IPS-11a (cell line): ENCODE measurements at regions not wholly inside any gene's neighbourhood (a gene's known extent, or its start where the extent isn't known, plus 50 kb on each side); places are given as distances from the start of the nearest gene placed in this dataset.
"Not testable (repeated sequence)": the region's sequence is repeated elsewhere in the genome, so short reads cannot be mapped to it uniquely, and the experiment has no call there.

Source experiments
- H3K4me3 ChIP-seq: one replicate; pipeline ENCODE4 v1.5.1; 2013; ENCODE audit warnings: low read depth, low read length, control low read depth

DNA sequence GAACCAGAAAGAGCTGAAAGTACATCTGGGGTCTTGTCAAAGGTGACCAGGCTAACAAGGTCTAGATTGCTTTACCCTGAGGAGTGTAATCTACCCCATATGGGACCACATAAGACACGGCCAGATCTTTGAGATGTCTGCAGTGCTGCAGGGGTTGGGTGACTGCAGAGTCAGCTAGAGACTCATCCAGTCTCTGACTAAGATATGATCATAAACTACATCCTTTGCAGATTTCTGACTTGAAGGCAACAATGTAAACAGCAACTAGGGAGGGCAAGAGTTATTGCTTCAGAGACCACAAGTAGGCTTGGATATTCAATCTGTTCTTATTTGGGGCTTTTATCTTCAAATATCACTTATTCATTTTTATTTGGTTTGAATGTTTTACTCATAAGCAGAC lies 1080.5 kb upstream of the FOXG1 start:
- no peak overlapping the region for H3K4me3 ChIP-seq

DNA sequence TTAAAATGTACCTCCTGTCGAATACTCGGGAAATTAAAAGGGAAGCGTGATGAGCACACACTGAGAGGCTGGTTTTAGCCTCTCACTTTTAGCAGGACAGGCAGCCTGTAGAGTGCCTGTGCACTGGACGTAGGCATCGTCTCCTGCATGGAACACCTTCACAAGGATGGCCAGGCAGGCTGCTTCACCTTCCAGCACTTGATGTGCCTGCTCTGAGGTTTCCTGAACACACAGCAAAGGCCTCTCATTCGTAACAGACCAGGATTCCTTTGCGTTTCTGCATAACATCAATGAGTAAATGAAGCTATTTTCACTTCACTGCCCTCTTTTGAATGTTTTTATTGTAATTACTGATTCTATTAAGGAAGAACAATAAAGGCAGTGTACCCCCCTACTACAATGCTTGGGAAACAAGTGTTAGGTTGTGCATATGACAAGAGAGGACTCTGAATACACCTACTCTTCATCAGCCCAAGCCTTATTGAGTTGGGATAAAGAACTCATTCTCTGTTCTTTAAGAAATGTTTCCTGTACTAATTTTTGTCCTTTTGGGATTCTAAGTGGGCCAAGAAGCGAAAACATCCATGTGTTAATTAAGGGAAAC lies 1077.6 kb upstream of the FOXG1 start:
- no peak overlapping the region for H3K4me3 ChIP-seq

DNA sequence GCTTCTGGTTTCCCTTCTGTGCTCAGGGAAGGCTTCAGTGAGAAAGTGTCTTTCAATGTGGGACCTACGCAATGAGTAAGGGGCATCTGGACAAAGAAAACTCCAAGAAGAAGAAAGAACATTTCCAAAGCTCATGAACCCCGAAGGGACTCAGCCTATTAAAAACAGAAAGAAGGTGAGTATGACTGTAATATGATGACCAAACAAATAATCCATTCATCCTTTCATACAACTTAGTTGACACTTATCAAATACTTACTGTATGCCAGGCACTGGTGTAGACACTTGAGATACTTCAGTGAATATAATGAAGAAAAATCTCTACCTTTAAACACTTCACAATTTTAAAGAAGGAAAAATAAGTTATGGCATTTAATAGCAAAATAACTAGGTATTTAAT lies 1054.2 kb upstream of the FOXG1 start:
- H3K4me3 ChIP-seq, result no peak overlapping the region

DNA sequence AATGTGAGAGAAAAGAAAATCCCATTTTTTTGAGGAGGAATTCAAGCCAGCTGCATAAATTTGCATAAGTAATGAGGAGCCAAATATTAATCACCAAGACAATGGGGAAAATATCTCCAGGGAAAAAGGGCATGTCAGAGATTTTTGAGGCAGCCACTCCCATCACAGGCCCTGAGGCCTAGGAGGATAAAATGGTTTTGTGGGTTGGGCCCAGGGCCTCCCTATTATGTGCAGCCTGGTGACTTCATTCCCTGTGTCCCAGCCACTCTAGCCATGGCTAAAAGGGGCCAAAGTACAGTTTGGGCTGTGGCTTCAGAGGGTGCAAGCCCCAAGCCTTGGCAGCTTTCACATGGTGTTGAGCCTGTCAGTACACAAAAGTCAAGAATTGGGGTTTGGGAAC lies 1051.0 kb upstream of the FOXG1 start:
- no peak overlapping the region for H3K4me3 ChIP-seq

DNA sequence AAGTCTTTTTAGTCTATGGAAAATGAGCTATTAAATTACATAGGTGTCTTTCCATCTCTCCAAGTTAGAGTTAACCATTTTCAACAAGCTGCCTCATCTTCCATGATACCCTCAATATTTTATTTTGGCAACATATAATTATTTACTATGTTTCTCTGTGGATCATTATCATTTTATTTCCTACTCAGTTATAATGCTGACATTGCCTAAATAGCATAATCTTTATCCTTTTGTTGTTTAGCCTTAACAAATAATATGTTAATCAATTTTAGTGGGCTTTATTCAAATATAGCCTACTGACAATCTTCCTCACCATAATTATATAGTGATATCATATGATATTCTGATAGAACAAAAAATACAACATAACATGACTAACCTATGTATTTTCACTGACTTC lies 1044.8 kb upstream of the FOXG1 start:
- H3K4me3 ChIP-seq, result no peak overlapping the region

DNA sequence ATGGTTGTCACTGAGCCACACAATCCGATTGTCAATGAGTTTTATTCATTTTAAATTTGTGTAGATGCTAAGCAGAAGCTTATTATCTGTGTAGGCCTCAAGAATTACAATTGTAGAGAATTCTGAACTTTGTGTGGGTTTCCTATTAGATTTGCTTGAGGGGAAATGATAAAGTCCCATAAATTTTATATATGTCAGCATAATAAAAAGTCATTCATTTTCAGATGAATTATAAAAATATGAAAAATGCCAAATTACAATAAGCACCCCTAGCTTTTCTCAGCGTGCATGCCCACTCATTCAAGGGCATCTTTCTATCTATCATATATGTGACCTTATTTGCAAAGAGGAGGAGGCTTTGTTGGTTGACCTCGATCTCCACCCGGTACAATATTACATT lies 1041.1 kb upstream of the FOXG1 start:
- H3K4me3 ChIP-seq, result no peak overlapping the region

DNA sequence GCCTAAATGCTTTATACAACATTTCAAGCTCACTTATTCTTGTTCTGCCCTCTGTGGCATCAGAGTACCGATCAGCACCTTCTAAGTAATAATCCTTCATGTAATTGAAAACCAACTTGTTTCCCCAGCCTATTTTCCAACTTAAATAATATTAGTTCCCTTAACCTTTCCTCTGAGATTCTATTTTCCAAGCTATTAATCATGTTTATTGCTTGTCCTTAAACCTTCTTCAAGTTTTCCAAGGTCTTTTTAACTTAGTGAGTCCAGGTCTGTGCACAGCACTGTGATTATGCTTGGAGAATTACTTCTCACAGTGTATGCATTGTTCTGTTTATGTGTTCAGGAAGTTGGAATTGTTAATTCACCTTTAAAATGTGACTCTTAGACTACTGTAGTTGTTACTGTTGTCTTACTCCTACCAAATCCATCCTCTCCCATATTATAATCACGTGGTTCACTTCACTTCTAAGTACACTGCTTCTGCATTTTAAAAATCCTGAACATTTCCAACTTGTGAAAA lies 1039.3 kb upstream of the FOXG1 start:
- no peak overlapping the region for H3K4me3 ChIP-seq

DNA sequence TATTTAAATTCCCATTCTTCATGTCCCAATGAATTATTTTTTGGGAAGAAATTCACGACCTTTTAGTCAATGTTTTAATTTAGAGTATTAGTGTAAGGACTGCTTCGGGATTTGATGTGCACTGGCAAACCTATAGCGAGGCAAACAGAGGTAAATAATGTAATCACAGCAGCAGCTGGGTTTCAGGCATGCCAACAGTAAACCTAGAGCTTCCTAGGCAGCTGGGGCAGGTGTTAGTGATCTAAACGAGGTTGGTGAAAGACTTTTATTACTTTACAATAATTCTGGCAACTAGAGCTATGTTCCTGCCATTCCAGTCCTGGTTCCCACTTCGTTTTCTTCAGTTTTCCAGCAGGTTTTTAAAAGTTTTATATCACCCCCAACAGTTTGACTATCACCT lies 1036.4 kb upstream of the FOXG1 start:
- H3K4me3 ChIP-seq, result no peak overlapping the region

DNA sequence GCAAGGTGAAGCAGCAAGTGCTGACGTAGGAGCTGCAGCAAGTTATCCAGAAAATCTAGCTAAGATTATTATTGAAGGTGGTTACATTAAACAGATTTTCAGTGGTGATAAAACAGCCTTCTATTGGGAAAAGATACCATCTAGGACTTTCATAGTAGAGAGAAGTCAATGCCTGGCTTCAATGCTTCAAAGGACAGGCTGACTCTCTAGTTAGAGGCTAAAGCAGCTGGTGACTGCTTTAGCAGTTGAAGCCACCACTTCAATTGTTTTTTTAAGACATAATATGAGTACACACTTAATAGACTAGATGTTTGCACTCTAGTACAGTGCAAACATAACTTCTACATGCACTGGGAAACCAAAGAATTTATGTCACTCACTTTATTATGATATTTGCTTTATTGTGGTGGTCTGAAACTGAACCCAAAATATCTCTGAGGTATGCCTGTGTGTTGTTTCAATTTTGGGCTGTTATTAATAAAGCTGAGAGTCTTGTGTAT lies 1026.9 kb upstream of the FOXG1 start:
- H3K4me3 ChIP-seq, result no peak overlapping the region

DNA sequence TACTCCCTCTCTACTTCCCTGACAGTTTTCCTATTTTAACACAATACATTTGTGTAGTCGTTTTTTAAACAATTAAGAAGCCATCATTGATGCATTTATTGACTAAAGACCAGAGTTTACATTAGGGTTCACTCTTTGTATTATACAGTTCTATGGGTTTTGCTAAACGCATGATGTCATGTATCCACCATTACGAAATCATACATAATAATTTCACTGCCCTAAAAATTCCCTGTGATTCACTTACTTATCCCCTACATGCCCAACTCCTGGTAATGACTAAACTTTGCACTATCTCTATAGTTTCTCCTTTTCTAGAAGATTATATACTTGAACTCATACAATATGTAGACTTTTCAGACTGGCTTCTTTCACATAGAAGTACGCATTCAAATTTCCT lies 1016.5 kb upstream of the FOXG1 start:
- H3K4me3 ChIP-seq, result no peak overlapping the region

DNA sequence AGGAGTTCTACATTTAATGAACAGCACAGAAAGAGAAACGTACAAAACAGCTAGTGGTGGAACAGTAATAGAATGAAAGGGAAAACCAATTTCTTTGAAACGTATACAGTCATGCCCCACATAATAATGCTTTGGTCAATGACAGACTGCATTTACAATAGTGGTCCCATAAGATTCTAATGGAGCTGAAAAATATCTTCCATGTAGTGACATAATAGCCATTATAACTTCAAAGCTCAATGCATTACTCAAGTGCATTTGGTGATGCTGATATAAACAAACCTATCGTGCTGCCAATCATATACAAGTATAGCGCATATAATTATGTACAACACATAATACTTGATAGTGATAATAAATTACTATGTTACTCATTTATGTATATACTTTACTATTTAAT lies 1008.9 kb upstream of the FOXG1 start:
- not testable (repeated sequence) for H3K4me3 ChIP-seq

DNA sequence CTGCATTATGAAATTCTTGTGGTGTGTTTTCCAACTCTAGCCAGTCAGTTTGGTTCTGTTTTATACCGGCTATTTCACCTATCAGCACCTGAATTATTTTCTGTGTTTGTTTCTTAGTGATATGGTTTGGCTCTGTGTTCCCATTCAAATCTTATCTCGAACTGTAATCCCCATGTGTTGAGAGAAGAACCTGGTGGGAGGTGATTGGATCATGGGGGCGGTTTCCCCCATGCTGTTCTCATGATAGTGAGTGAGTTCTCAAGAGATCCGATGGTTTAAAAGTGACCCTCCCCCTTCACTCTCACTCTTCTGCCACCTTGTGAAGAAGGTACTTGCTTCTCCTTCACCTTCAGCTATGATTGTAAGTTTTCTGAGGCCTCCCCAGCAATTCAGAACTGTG lies 1006.2 kb upstream of the FOXG1 start:
- not testable (repeated sequence) for H3K4me3 ChIP-seq

DNA sequence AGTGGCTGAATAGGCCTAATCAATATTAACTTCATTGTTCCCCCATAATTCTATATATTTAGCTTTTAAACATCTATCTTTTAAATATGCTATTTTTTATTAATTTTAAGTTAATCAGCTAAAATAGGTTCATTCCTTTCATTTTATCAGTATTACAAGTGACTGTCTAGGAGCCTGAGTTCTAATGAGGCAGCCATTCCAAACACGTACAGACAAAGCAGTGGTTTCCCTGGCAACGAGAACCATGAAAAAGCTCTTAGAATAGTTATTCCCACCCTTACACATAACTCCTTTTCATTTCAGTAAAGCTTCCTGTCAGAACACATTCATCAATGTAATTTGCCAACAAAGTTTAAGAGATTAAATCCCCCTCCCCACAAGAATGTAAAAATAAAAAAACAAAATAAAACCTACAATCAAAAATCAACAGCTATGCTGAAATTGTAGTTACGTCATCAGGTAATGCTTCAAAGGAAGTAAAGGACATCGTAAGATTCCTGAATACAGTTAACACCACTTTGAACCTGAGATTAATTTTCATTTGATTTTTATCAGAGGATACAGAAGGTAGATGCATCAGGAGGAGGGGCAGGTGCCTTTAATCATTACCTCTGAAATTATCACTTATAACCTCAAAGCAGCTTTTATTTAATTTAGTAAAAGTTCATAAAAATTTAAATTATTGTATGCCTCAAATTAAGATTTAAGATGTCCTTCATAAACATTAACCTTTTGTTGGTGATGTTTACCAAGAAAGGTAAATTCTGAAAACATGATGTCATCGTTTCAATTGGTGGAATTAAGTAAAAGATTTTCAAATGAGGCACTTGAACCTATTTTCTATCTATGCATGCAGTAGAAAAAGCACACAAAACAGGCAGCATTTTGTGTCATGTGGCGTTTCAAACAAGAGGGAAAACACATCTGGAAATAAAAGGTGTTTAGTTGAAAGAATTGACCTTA lies 967.2 kb upstream of the FOXG1 start:
- not testable (repeated sequence) for H3K4me3 ChIP-seq

DNA sequence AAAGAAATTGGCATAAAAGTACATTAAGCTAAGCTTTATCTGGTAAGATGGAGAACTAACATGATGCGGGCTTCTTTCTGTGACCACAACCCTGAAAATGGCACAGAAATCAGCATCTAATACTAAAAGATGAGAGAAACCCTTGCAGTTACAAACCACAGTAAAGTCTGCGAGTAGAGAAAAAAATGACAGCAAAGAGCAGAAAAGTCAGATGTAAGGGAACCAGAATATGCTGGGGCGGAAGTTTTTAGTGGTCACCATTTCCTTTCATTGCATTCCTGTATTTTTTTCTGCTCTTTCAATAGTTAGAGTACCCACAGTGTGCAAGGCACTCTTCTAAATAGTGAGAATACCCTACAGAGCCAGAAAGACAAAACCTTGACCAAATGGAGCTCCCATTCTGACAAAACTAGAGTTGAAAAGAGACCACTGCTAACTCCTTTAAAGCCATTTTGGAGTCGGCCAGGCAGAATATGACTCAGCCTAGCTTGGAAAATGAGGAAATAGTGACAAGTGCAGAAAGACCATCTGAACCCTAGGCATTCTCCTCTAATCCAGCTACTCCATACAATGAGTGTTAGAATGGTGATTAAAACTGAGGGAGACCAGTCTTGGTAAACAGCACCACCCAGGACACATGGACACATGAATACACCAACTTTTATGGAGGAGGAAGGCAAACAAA lies 948.7 kb upstream of the FOXG1 start:
- H3K4me3 ChIP-seq, result not testable (repeated sequence)

DNA sequence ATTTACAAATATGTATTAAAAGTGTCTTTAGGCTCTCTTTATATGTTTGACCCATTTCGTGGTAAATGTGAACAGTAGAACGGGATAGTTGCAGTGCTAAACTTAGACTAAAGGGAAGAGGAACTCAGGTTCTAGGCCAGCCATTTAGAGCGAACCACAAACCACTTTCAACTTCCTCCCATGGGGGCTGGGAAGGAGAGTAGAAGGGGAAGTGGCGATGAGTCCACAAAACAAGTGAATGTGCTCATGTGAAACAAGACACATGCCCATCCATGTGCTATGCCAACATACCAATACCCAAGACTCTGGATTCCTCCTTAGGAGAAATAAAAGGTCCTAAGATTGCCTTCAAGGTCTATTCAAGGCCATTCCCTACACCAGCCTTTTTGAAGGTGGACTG lies 940.4 kb upstream of the FOXG1 start:
- not testable (repeated sequence) for H3K4me3 ChIP-seq

DNA sequence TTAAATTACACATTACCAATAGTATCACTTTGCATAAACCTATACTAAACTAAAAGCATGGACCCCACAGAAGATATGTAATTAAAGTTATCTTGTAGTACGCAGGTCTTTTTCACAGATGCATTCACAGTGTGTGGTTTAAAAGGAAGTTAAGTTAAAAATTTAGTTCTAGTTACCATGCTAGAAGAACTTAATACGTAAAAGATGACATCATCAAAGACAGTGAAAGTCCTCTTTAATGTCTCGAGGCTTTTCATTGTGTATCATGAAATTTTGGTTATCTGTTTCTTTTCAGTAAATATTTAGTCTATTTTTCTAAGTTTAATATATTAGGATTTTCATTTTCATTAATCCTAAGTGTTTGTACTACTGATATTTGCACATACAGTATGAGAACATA lies 934.6 kb upstream of the FOXG1 start:
- not testable (repeated sequence) for H3K4me3 ChIP-seq

DNA sequence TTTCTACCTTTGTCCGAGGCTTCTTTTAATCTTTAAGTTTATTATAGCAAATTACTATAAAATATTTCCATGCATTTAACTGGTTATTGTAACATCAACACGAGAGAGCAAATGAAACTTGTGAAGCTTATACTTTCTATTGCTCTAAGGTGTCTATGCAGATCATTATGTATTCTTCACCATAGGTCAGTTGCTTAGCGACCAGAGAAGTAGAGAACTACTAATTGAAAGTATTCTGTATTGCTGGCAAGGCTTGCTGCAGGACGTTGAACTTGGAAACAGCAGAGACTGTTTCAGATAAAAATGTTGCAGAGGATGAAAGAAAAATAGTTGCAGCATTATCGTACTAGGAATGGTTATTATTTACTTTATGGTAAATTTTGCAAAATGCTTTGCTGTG lies 933.6 kb upstream of the FOXG1 start:
- not testable (repeated sequence) for H3K4me3 ChIP-seq

DNA sequence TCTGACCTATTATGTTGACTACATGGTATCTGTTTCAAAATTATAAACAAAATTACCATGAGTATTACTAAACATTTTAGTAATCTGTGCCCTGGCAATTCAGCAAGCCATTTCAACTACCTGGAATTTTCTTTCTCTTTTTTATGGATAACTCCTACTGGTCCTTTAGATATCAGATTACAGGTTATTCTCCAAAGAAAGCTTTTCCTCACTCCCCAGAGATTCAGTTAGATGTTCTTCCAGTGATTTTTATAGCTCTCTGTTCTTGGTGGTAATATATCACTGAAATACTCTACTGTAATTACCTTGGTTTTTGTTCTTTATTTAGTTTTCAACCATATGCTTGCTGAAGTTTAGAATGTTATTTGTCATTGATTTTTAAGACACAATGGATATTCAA lies 930.2 kb upstream of the FOXG1 start:
- no peak overlapping the region for H3K4me3 ChIP-seq

DNA sequence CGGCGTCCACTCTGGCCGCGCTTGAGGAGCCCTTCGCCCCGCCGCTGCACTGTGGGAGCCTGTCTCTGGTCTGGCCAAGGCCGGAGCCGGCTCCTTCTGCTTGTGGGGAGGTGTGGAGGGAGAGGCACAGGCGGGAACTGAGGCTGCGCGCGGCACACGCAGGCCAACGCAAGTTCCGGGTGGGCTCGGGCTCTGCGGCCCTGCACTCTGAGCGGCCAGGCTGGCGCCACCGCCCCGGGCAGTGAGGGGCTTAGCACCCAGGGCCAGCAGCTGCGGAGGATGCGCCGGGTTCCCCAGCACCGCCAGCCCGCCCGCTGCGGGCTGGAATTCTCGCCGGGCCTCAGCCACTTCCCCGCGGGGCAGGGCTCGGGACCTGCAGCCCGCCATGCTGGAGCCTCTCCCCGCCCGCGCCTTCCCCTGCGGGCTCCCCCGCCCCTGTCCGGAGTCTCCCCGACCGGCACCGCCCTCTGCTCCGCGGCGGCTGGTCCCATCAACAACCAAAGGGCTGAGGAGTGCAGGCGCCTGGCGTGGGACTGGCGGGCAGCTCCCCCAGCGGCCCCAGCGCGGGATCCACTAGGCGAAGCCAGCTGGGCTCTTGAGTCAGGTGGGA lies 921.2 kb upstream of the FOXG1 start:
- H3K4me3 ChIP-seq, result no peak overlapping the region

DNA sequence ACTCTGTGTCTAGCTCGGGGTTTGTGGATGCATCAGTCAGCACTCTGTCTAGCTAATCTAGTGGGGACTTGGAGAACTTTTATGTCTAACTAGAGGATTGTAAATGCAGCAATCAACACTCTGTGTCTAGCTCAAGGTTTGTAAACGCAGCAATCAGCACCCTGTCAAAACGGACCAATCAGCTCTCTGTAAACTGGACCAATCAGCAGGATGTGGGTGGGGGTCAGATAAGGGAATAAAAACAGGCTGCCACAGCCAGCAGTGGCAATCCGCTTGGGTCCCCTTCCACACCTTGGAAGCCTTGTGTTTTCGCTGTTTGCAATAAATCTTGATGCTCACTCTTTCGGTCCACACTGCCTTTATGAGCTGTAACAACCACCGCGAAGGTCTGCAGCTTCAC lies 920.7 kb upstream of the FOXG1 start:
- no peak overlapping the region for H3K4me3 ChIP-seq

DNA sequence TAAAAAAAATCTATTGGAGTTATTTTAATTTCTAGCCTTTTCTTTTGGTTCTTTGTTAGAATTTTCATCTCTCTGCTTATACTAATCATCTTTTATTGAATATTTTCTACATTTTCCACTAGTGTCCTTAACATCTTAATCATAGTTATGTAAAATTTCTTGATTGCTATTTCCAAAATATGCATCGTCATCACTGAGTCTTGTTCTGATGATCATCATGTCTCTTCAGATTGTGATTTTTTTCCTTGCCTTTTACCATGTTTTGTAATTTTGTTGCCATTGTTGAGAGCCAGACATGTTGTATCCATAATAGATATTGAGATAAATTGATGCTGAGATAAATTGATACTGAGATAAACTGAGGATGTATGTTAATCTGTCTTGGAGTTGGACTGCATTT lies 919.1 kb upstream of the FOXG1 start:
- H3K4me3 ChIP-seq, result not testable (repeated sequence)
